H1 (cell line): ENCODE measurements at regions not wholly inside any gene's neighbourhood (a gene's known extent, or its start where the extent isn't known, plus 50 kb on each side); places are given as distances from the start of the nearest gene placed in this dataset.

Source experiments
- CTCF ChIA-PET: fragments of 300-600 bp; sonication (Branson Sonifier 250); formaldehyde crosslinking; loops from one replicate; lab custom pipeline; 2021; ENCODE audit not compliant: partially characterized antibody; lab: Charles Lee
- POLR2A ChIA-PET: fragments of 300-600 bp; sonication (Branson Sonifier 250); formaldehyde crosslinking; loops from one replicate; lab custom pipeline; 2021; ENCODE audit warnings: inconsistent platforms; ENCODE audit not compliant: partially characterized antibody; lab: Charles Lee
- DNase-seq, 2 experiments: peaks; one replicate each; pipeline versions ENCODE4 v3.0.0 to v3.0.0-alpha.2; 2010 to 2022; ENCODE audit warnings: low spot score in 2 of 2, low read depth in 1 of 2, mixed read lengths in 1 of 2
- FAIRE-seq: peaks from 2 replicates; lab custom pipeline; 2011; peaks lifted over from hg19 to GRCh38; lab: Jason Lieb, UNC
- H2AFZ ChIP-seq: 2 replicates; pipeline ENCODE4 v1.8.1; 2012; ENCODE audit warnings: low read length, inconsistent platforms
- H2AK5ac ChIP-seq: 2 replicates; pipeline ENCODE4 v1.6.1; 2013; ENCODE audit warnings: low read depth, low read length
- H2BK120ac ChIP-seq: replicated peaks from 2 replicates; pipeline ENCODE3; 2013; ENCODE audit warnings: low read depth, low read length, inconsistent platforms
- H2BK12ac ChIP-seq: 2 replicates; pipeline ENCODE4 v1.6.1; 2013; ENCODE audit warnings: low read depth, low read length
- H2BK15ac ChIP-seq: 2 replicates; pipeline ENCODE4 v1.6.1; 2013; ENCODE audit warnings: low read length
- H2BK20ac ChIP-seq: 2 replicates; pipeline ENCODE4 v1.6.1; 2013; ENCODE audit warnings: low read length
- H2BK5ac ChIP-seq: 2 replicates; pipeline ENCODE4 v1.6.1; 2013; ENCODE audit warnings: low read depth, low read length
- H3K14ac ChIP-seq: 2 replicates; pipeline ENCODE4 v1.6.1; 2013; ENCODE audit warnings: inconsistent platforms; ENCODE audit not compliant: insufficient read length
- H3K18ac ChIP-seq: 2 replicates; pipeline ENCODE4 v1.6.1; 2013; ENCODE audit warnings: low read length; ENCODE audit errors: extremely low read depth
- H3K23ac ChIP-seq: 2 replicates; pipeline ENCODE4 v1.6.1; 2013; ENCODE audit warnings: inconsistent platforms; ENCODE audit not compliant: insufficient read length
- H3K23me2 ChIP-seq: 2 replicates; pipeline ENCODE4 v1.6.1; 2013; ENCODE audit warnings: low read depth, low read length
- H3K27ac ChIP-seq: 2 replicates; pipeline ENCODE4 v1.6.1; 2011; ENCODE audit warnings: low read depth, low read length, inconsistent platforms
- H3K27me3 ChIP-seq, 4 experiments: replicated peaks in 1 of 4; 1 replicate in 1 of 4; 2 replicates in 3 of 4; pipeline versions ENCODE4 v1.6.1 to v1.8.1; 2011 to 2013; ENCODE audit warnings: low read length in 3 of 4, mild to moderate bottlenecking in 3 of 4, inconsistent platforms in 2 of 4, mixed read lengths in 2 of 4, moderate library complexity in 1 of 4; ENCODE audit not compliant: control insufficient read depth in 3 of 4, insufficient read depth in 3 of 4; ENCODE audit errors: extremely low read depth in 1 of 4
- H3K36me3 ChIP-seq, 4 experiments: 2 replicates each; pipeline versions ENCODE4 v1.6.1 to v1.8.1; 2011 to 2013; ENCODE audit warnings: mild to moderate bottlenecking in 4 of 4, low read length in 3 of 4, moderate library complexity in 2 of 4, control low read depth in 1 of 4, inconsistent platforms in 1 of 4; ENCODE audit not compliant: insufficient read depth in 4 of 4, control insufficient read depth in 2 of 4
- H3K4ac ChIP-seq: replicated peaks from 2 replicates; pipeline ENCODE3; 2013; ENCODE audit warnings: low read length, low read depth, mixed read lengths, inconsistent platforms; ENCODE audit not compliant: insufficient read length
- H3K4me1 ChIP-seq, 4 experiments: replicated peaks in 1 of 4; 1 replicate in 1 of 4; 2 replicates in 3 of 4; pipeline versions ENCODE4 v1.6.1 to v1.8.1; 2011 to 2013; ENCODE audit warnings: low read length in 3 of 4, inconsistent platforms in 2 of 4, mixed read lengths in 1 of 4; ENCODE audit not compliant: insufficient read depth in 4 of 4, control insufficient read depth in 3 of 4
- H3K4me2 ChIP-seq, 2 experiments: 2 replicates each; pipeline versions ENCODE4 v1.6.1 to v1.8.1; 2011 to 2013; ENCODE audit warnings: low read depth in 2 of 2, low read length in 2 of 2, control low read depth in 1 of 2, inconsistent platforms in 1 of 2, mild to moderate bottlenecking in 1 of 2; ENCODE audit not compliant: insufficient read depth in 1 of 2
- H3K4me3 ChIP-seq, 4 experiments: fragments of 200-600, 300-600 bp in 1 of 4; sonication (generic), shearing (Covaris generic), sonication (Bioruptor Twin) in 1 of 4; 2 replicates each; pipeline versions ENCODE4 v1.5.1 to v1.8.1; 2011 to 2016; ENCODE audit warnings: low read length in 4 of 4, low read depth in 3 of 4, control low read depth in 2 of 4, inconsistent platforms in 2 of 4, mild to moderate bottlenecking in 2 of 4, mixed read lengths in 1 of 4, moderate library complexity in 1 of 4; ENCODE audit not compliant: insufficient read depth in 2 of 4; ENCODE audit errors: extremely low read depth in 1 of 4
- H3K56ac ChIP-seq: replicated peaks from 2 replicates; pipeline ENCODE3; 2013; ENCODE audit warnings: low read depth, mild to moderate bottlenecking, mixed read lengths, low read length, inconsistent platforms; ENCODE audit not compliant: insufficient read length
- H3K79me1 ChIP-seq: 2 replicates; pipeline ENCODE4 v1.6.1; 2013; ENCODE audit warnings: low read depth, low read length, control low read depth
- H3K79me2 ChIP-seq, 2 experiments: 2 replicates each; pipeline versions ENCODE4 v1.6.1 to v1.8.1; 2012 to 2013; ENCODE audit warnings: low read length in 2 of 2, mild to moderate bottlenecking in 2 of 2, inconsistent platforms in 1 of 2; ENCODE audit not compliant: insufficient read depth in 2 of 2, control insufficient read depth in 1 of 2
- H3K9ac ChIP-seq, 4 experiments: replicated peaks in 1 of 4; 1 replicate in 1 of 4; 2 replicates in 3 of 4; pipeline versions ENCODE4 v1.6.1 to v1.8.1; 2011 to 2013; ENCODE audit warnings: low read depth in 3 of 4, low read length in 3 of 4, control low read depth in 2 of 4, mild to moderate bottlenecking in 2 of 4, moderate library complexity in 2 of 4, inconsistent platforms in 1 of 4; ENCODE audit errors: extremely low read depth in 1 of 4
- H3K9me3 ChIP-seq, 2 experiments: 2 replicates each; pipeline versions ENCODE4 v1.6.1 to v1.8.1; 2012 to 2013; ENCODE audit warnings: mild to moderate bottlenecking in 2 of 2, moderate library complexity in 2 of 2, control low read depth in 1 of 2, inconsistent platforms in 1 of 2, low read depth in 1 of 2, low read length in 1 of 2, mixed read lengths in 1 of 2; ENCODE audit not compliant: insufficient read depth in 2 of 2
- H4K20me1 ChIP-seq, 2 experiments: replicated peaks in 1 of 2; 2 replicates each; pipeline versions ENCODE3 to v1.8.1; 2011 to 2013; ENCODE audit warnings: inconsistent platforms in 2 of 2, low read length in 2 of 2, mild to moderate bottlenecking in 1 of 2; ENCODE audit not compliant: insufficient read depth in 2 of 2, control insufficient read depth in 1 of 2
- H4K5ac ChIP-seq: 2 replicates; pipeline ENCODE4 v1.6.1; 2013; ENCODE audit warnings: low read length, low read depth, mixed read lengths, inconsistent platforms; ENCODE audit not compliant: insufficient read length
- H4K8ac ChIP-seq: 2 replicates; pipeline ENCODE4 v1.8.0; 2013; ENCODE audit warnings: mild to moderate bottlenecking, moderate library complexity, low read length, inconsistent platforms; ENCODE audit not compliant: insufficient read depth; ENCODE audit errors: extremely low read depth
- H4K91ac ChIP-seq: replicated peaks from 2 replicates; pipeline ENCODE3; 2013; ENCODE audit warnings: low read length, mixed read lengths, inconsistent platforms; ENCODE audit not compliant: insufficient read length
- BCL11A ChIP-seq, 2 experiments: IDR thresholded peaks; one replicate each; pipeline ENCODE4 v1.6.1; 2011; ENCODE audit warnings: low read depth in 2 of 2, low read length in 2 of 2, mild to moderate bottlenecking in 2 of 2
- CHD2 ChIP-seq: IDR thresholded peaks from 2 replicates; pipeline ENCODE4 v1.6.1; 2012; ENCODE audit warnings: low read length, improper control_type of control experiment
- HDAC2 ChIP-seq, 2 experiments: fragments of 300-600 bp in 1 of 2; sonication (generic) in 1 of 2; IDR thresholded peaks; 2 replicates each; pipeline ENCODE4 v1.6.1; 2011 to 2012; ENCODE audit warnings: low read depth in 2 of 2, low read length in 2 of 2, mild to moderate bottlenecking in 2 of 2, moderate library complexity in 2 of 2, borderline replicate concordance in 1 of 2, inconsistent platforms in 1 of 2
- NRF1 ChIP-seq: IDR thresholded peaks from 2 replicates; pipeline ENCODE4 v1.6.1; 2011; ENCODE audit warnings: mild to moderate bottlenecking, low read depth, low read length, improper control_type of control experiment
- PHF8 ChIP-seq: fragments of 200-600 bp; sonication (generic); conservative IDR thresholded peaks from 2 replicates; pipeline ENCODE4 v1.7.1; 2012; ENCODE audit warnings: low read depth, mild to moderate bottlenecking, inconsistent platforms, low read length, moderate library complexity
- RAD21 ChIP-seq, 2 experiments: IDR thresholded peaks in 1 of 2; conservative IDR thresholded peaks in 1 of 2; 2 replicates each; pipeline ENCODE4 v1.6.1; 2011; ENCODE audit warnings: low read depth in 2 of 2, low read length in 2 of 2, improper control_type of control experiment in 1 of 2, inconsistent platforms in 1 of 2, mild to moderate bottlenecking in 1 of 2, moderate library complexity in 1 of 2
- SIN3A ChIP-seq, 2 experiments: IDR thresholded peaks in 1 of 2; conservative IDR thresholded peaks in 1 of 2; 2 replicates each; pipeline ENCODE4 v1.6.1; 2011 to 2012; ENCODE audit warnings: low read length in 2 of 2, improper control_type of control experiment in 1 of 2, low read depth in 1 of 2, mild to moderate bottlenecking in 1 of 2
- SP2 ChIP-seq: IDR thresholded peaks from 2 replicates; pipeline ENCODE4 v1.6.1; 2012; ENCODE audit warnings: mild to moderate bottlenecking, low read length, inconsistent platforms
- SRF ChIP-seq: IDR thresholded peaks from 2 replicates; pipeline ENCODE4 v1.6.1; 2011; ENCODE audit warnings: mild to moderate bottlenecking, low read depth, low read length, moderate library complexity
- TCF12 ChIP-seq: IDR thresholded peaks from 2 replicates; pipeline ENCODE4 v1.6.1; 2011; ENCODE audit warnings: low read depth, mild to moderate bottlenecking, low read length
- YY1 ChIP-seq: IDR thresholded peaks from 2 replicates; pipeline ENCODE4 v1.6.1; 2011; ENCODE audit warnings: low read depth, mild to moderate bottlenecking, low read length
- WGBS, 2 experiments: shearing (Covaris generic) in 1 of 2; methylation state at CpG; one replicate each; pipeline versions ENCODE4 v1.1.6 to v1.1.7; 2013 to 2015; ENCODE audit warnings: low lambda C conversion rate in 2 of 2, mixed read lengths in 2 of 2, inconsistent platforms in 1 of 2, low coverage in 1 of 2, missing lambda C conversion rate in 1 of 2; ENCODE audit not compliant: insufficient replicate concordance in 2 of 2, insufficient coverage in 1 of 2, insufficient read length in 1 of 2; ENCODE audit errors: extremely low coverage in 1 of 2, missing lambda C conversion rate in 1 of 2; 5-methylcytosine and 5-hydroxymethylcytosine counted together
- TF ChIP-seq, protein P1 (sequence below): IDR thresholded peaks from 2 replicates; pipeline ENCODE4 v1.6.1; 2011; ENCODE audit warnings: low read length, improper control_type of control experiment
- TF ChIP-seq, protein P2 (sequence below): IDR thresholded peaks from 2 replicates; pipeline ENCODE4 v1.6.1; 2011; ENCODE audit warnings: low read depth, mild to moderate bottlenecking, low read length; ENCODE audit not compliant: insufficient read depth

DNA sequence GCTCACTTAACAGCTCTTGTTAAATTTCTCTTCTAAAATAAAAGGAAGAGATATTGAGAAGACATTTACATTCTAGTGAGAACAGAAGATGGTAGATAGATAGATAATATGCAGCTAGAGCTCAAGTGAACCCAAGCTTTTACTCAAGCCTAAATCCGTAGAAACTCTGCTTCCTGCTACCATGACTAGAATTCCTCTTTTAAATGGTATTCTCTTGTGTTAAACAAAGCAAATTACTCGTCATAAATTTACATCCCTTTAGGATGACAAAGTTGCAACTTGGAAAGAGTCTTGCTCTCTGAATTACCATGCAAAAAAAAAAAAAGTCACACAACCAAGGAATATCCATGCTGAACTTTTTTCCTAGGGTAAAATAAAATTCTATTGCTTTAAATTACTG is 160.7 kb upstream of the LRFN5 start:
- Histone ChIP-seq H2BK15ac (no peak overlapping the region), H3K4me1 (peaks cover 0 to 6% (median 3%) of the 10 kb centered on the region in 4 experiments; a peak in 3 of 7 replicates), H3K4me3 (no peak overlapping the region; a peak in 1 of 8 replicates), H3K23me2 (no peaks in the 10 kb centered on the region), H2BK12ac (no peak overlapping the region), H2BK20ac (no peak overlapping the region), H3K79me2 (no peaks in the 10 kb centered on the region), H4K5ac (no peak overlapping the region), H3K27me3 (no peaks in the 10 kb centered on the region), H3K56ac (no peak overlapping the region), H3K9ac (no peak overlapping the region), H3K23ac (no peak overlapping the region), H4K91ac (no peak overlapping the region), H3K4me2 (no peak overlapping the region), H3K4ac (no peak overlapping the region), H4K20me1 (no peaks in the 10 kb centered on the region), H4K8ac (no peak overlapping the region), H2AFZ (no peak overlapping the region), H3K18ac (no peak overlapping the region), H3K27ac (no peak overlapping the region), H3K36me3 (no peaks in the 10 kb centered on the region), H2AK5ac (no peak overlapping the region), H2BK5ac (no peak overlapping the region), H3K9me3 (no peaks in the 10 kb centered on the region), H3K14ac (no peak overlapping the region), H3K79me1 (no peaks in the 10 kb centered on the region), H2BK120ac (no peak overlapping the region)
- WGBS, 2 experiments = 10% methylated on average over 2 of the region's 2 CpGs; no CpG with 5 or more reads in 1 of the 2 experiments
- DNase-seq (no peak), FAIRE-seq (no peak)
- CTCF ChIA-PET = no interaction called here
- POLR2A ChIA-PET = no interaction called here
- TF ChIP-seq SP2 (no peak), TCF12 (no peak), BCL11A (IDR thresholded peaks at IDR 0.05; ENCODE audit: low read depth in 2 of 2, low read length in 2 of 2) (no peak), RAD21 (IDR thresholded peaks at IDR 0.05 in 1 of 2, conservative IDR thresholded peaks at IDR 0.05 in 1 of 2; ENCODE audit: low read depth in 2 of 2, low read length in 2 of 2) (no peak), NRF1 (no peak), SIN3A (conservative IDR thresholded peaks at IDR 0.05 in 1 of 2, IDR thresholded peaks at IDR 0.05 in 1 of 2; ENCODE audit: low read depth in 1 of 2, low read length in 2 of 2) (no peak), PHF8 (no peak), YY1 (no peak), HDAC2 (IDR thresholded peaks at IDR 0.05; ENCODE audit: borderline replicate concordance in 1 of 2, low read depth in 2 of 2, low read length in 2 of 2) (no peak), CHD2 (no peak), SRF (no peak)
- TF ChIP-seq, protein P1, sequence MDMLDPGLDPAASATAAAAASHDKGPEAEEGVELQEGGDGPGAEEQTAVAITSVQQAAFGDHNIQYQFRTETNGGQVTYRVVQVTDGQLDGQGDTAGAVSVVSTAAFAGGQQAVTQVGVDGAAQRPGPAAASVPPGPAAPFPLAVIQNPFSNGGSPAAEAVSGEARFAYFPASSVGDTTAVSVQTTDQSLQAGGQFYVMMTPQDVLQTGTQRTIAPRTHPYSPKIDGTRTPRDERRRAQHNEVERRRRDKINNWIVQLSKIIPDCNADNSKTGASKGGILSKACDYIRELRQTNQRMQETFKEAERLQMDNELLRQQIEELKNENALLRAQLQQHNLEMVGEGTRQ = no peak
- TF ChIP-seq, protein P2, sequence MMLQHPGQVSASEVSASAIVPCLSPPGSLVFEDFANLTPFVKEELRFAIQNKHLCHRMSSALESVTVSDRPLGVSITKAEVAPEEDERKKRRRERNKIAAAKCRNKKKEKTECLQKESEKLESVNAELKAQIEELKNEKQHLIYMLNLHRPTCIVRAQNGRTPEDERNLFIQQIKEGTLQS = no peak
